ENCODE measurements at regions not wholly inside any gene's neighbourhood (a gene's known extent, or its start where the extent isn't known, plus 50 kb on each side); places are given as distances from the start of the nearest gene placed in this dataset.

DNA sequence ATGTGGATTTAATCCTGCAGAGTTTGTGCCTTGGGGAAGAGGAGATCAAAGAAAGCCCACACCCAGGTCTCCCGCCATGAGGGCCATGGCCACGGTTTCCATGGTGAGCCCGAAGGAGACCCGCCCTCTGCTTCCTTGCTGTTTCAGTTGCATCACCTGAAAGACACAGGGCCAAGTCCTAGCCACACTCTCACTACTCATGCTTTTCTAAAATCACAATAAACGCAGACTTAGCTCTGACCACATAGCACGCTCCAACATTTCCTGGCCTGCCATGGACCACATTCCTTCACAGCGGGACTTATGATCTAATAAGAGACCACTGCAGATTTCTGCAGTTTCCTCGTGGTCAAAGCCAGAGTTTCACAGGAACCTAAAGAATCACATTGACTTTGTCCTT lies 426.0 kb upstream of the NR3C2 start:
- TF ChIP-seq, protein P1, sequence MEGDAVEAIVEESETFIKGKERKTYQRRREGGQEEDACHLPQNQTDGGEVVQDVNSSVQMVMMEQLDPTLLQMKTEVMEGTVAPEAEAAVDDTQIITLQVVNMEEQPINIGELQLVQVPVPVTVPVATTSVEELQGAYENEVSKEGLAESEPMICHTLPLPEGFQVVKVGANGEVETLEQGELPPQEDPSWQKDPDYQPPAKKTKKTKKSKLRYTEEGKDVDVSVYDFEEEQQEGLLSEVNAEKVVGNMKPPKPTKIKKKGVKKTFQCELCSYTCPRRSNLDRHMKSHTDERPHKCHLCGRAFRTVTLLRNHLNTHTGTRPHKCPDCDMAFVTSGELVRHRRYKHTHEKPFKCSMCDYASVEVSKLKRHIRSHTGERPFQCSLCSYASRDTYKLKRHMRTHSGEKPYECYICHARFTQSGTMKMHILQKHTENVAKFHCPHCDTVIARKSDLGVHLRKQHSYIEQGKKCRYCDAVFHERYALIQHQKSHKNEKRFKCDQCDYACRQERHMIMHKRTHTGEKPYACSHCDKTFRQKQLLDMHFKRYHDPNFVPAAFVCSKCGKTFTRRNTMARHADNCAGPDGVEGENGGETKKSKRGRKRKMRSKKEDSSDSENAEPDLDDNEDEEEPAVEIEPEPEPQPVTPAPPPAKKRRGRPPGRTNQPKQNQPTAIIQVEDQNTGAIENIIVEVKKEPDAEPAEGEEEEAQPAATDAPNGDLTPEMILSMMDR (IDR thresholded peaks at IDR 0.05; ENCODE audit: insufficient read depth, low read length, poor library complexity, severe bottlenecking) = no peak
- TF ChIP-seq EZH2phosphoT487 (conservative IDR thresholded peaks at IDR 0.05; ENCODE audit: low read length) = no peak
